ENCODE measurements at regions not wholly inside any gene's neighbourhood (a gene's known extent, or its start where the extent isn't known, plus 50 kb on each side); places are given as distances from the start of the nearest gene placed in this dataset.

DNA sequence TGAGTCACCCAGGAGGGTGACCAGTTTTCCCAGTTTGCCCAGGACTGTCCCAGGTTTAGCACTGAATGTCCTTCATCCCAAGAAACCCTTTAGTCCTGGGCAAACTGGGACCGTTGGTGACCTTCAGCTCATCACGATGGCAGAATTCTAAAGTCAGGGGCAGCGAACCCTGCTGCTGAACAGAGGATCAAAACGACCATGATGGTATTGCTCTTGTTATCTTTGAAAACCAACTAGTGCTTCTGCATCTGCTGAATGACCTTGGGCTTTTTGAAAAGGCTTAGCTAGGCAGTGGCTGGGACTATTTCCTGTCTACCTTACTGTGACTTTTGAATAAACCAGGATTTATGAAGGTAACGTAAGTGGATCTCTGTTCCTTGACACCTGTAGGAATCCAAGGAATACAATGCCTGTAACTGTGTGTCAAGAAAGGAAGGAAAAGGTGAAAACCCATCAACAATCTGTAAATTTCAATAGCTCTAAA, 281.9 kb downstream of the SOX9 start:
- no peak for TF ChIP-seq GATA3 (IDR thresholded peaks at IDR 0.05; ENCODE audit: low read depth, low read length)
- no peak for TF ChIP-seq GATA2 (IDR thresholded peaks at IDR 0.05; ENCODE audit: low read depth, low read length)

DNA sequence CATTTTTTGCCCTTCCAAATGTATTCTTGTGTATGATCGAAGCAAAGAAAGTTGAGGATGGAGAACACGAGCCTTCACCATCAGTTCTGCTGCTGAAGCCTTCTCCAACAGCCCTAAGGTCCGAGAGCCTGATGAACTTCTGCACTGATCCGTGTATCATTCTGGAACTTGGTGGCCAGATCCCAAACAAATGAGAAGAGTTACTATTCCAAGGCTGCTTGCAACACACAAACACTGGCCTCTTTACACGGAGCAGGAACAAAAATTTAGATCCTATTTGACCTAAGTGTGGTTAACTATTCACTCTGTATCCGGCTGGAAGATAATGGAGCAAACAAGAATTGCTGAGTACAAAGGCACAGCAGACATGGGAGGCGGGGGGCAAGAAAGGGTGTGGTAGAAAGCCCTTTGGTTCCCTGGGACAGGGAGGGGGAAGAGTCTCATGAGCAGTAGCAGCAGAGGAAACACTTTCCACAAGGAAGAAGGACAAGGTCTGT, 282.9 kb downstream of the SOX9 start:
- TF ChIP-seq GATA2 (IDR thresholded peaks at IDR 0.05; ENCODE audit: low read depth, low read length) (no peak), GATA3 (IDR thresholded peaks at IDR 0.05; ENCODE audit: low read depth, low read length) (no peak)

DNA sequence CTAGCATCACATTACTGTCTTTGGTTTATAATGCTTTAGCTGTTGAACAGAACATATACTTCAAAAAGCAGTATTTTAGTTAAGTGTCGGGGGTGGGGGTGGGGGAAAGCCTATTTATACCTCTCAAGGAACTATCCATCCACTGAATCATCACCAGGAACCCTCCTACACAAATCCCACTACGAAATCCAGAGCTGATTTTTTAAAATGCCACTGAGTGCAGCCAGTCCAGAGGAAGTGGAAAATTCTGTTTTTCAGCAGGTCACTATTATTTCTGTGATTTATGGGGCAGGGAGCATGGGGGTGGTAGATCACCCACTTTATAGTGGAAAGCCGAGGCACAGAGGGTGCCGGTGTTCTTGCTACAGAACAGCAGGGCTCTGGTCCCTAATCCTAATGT, 284.1 kb downstream of the SOX9 start:
- no peak for TF ChIP-seq GATA2 (IDR thresholded peaks at IDR 0.05; ENCODE audit: low read depth, low read length)
- TF ChIP-seq GATA3 (IDR thresholded peaks at IDR 0.05; ENCODE audit: low read depth, low read length) = no peak

DNA sequence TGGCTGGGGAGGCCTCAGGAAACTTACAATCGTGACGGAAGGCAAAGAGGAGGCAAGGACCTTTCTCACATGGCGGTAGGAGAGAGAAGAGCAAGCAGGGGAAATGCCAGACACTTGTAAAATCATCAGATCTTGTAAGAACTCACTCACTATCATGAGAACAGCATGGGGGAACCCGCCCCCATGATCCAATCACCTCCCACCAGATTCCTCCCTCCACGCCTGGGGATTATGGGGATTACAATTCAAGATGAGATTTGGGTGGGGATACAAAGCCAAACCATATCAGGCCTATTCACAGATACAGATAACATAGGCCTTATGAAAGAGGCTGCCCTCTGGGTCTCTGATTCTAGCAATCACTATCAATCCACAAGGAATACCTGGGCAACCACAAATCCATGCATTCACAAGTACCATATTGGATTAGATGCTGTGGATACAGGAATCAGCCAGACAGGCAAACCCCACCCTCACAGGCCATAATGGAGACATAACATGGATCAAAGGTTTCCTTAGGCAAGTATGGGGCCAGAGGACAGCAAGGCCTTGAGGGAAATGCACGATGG, 284.9 kb downstream of the SOX9 start:
- TF ChIP-seq GATA2 (IDR thresholded peaks at IDR 0.05; ENCODE audit: low read depth, low read length) (no peak), GATA3 (IDR thresholded peaks at IDR 0.05; ENCODE audit: low read depth, low read length) (no peak)

DNA sequence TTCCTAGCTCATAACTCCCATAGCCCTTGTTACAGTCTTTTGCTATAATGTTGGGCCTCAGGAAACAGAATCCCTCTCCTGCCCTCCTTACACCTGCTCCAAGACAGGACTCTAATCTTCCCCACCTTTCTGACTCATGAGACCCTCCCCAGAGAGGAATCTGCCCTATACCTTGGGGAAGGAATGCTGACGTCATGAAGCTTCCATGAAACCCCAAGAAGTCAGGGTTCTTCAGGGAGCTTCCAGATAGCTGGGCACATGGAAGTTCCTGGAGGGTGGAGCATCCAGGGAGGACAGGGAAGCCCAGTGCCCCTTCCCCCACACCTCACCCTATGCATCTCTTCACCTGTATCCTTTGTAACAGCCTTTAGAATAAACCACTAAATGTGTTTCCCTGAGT, 285.7 kb downstream of the SOX9 start:
- TF ChIP-seq GATA2 (IDR thresholded peaks at IDR 0.05; ENCODE audit: low read depth, low read length) = no peak
- TF ChIP-seq GATA3 (IDR thresholded peaks at IDR 0.05; ENCODE audit: low read depth, low read length) = no peak

DNA sequence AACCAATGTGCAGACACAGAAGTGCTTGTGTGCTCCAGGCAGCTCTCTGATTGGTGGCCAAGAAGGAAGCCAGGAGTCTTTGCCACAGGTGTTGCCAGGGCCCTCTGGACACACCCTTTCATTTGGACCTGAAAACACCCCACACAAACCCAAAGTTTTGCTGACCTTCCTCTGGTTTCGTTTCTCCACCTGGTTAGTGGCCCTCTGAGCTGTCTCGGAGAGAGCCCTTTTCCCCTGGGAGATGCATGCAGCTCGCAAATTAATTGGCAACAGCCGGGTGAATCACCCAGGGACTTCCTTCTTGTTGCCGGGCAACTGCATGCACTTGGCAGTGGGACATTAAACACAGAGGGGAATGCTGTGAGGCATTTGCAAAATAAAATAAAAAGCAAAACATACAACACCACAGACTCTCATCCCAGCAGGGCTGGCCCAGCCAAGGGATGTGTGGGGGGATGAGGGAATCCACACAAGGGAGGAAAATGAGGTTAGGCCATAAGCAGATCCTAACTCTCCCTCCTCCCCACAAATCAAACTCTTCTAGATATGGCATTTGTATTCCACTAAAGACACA, 286.6 kb downstream of the SOX9 start:
- no peak for TF ChIP-seq GATA3 (IDR thresholded peaks at IDR 0.05; ENCODE audit: low read depth, low read length)
- TF ChIP-seq GATA2 (IDR thresholded peaks at IDR 0.05; ENCODE audit: low read depth, low read length) = no peak

DNA sequence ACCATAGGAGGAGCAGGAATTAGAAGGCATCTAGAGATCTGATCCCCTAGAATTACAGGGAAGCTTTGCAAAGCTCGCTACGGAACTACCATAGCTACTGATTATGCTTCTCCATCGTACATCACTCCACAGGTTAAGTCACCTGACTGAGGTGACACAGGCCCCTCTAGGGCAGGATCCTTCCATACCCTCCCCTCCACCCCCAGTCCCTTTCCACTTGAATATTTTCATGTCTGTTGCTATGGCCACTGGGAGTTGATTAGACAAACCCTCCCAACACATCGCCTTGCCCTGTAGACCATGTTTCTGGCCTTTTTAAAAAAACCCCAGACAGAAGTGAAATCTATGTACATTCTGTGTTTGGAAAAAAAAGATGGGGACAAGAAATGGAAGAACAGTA, 287.1 kb downstream of the SOX9 start:
- no peak for TF ChIP-seq GATA3 (IDR thresholded peaks at IDR 0.05; ENCODE audit: low read depth, low read length)
- TF ChIP-seq GATA2 (IDR thresholded peaks at IDR 0.05; ENCODE audit: low read depth, low read length) = no peak

DNA sequence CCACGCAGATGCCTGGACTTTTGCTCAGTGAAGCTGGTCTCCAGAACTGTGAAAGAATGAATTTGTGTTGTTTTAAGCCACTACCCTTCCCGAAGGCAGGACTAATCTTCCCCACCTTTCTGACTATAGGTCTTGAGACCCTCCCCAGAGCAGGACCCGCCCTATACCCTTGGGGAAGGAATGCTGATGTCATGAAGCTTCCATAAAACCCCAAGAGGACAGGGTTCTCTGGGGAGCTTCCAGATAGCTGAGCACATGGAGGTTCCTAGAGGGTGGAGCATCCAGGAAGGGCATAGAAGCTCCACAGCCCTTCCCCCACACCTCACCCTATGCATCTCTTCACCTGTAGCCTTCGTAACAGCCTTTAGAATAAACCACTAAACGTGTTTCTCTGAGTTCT, 287.8 kb downstream of the SOX9 start:
- TF ChIP-seq GATA2 (IDR thresholded peaks at IDR 0.05; ENCODE audit: low read depth, low read length) = no peak
- no peak for TF ChIP-seq GATA3 (IDR thresholded peaks at IDR 0.05; ENCODE audit: low read depth, low read length)

DNA sequence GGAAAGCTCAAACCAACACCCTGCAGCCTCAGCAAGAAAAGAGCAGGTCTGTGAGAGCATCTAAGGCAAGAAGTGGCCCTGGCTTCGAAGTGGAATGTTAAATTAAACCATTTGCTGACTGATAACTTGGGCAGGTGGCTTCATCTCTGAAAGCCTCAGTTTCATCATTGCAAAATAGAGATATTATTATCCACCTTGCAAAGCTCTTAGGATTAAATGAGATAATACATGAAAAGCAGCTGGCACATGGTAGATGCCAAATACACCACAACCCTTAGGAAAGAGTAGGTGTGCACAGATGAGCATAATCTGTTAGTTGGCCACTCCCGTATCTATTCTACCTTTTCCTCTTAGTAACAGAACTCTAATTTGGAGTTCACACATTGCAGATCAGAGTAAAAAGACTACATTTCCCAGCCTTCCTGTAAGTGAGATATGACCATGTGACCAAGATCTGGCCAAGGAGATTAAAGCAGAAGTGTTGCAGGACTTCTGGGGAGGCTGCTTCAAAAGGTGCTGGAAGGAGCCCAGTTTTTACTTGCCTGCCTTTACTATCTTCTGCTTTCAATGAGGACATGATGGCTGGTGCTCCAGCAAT, 288.7 kb downstream of the SOX9 start:
- no peak for TF ChIP-seq GATA2 (IDR thresholded peaks at IDR 0.05; ENCODE audit: low read depth, low read length)
- TF ChIP-seq GATA3 (IDR thresholded peaks at IDR 0.05; ENCODE audit: low read depth, low read length) = no peak

DNA sequence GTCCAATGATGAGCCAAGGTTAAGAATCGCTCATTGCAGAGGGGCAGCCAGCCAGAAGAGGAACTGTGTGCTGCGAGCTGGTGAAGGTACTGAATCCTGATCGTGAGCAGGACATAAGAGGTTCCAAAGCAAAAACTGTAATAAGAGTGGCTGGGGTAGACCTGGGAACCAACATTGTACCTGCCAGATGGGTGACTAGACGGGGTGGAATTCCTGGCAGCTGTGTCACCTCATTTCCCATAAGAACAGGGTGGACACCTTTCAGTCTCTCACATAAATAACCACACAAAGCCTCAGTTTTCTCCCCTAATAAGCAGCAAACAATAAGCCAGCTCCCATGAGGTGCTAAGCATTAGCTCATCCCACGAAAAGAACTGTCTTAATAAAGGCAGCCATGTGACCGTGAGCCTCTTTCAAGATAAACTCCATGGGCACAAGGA, 290.3 kb downstream of the SOX9 start:
- no peak for TF ChIP-seq GATA2 (IDR thresholded peaks at IDR 0.05; ENCODE audit: low read depth, low read length)
- TF ChIP-seq GATA3 (IDR thresholded peaks at IDR 0.05; ENCODE audit: low read depth, low read length) = no peak

DNA sequence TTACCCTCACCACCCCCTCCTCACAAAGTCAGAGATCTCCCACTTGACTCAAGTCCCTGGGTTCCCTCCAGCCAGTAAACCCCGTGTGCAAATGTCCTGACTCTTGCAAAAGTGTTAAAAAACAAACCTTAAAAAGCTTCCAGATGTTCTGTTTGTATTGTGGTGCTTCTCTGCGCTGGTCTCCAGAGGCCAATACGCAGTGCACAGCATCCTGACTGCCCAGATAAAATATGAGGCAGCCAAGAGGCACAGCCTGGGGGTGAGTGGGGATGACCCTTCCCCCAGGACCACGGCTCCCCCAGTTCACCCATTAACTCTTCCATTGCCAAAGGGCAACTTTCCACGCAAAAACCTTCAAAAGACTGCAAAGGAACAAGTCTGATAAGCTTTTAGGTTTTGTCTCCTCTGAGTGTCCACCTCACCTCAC, 291.8 kb downstream of the SOX9 start:
- TF ChIP-seq GATA3 (IDR thresholded peaks at IDR 0.05; ENCODE audit: low read depth, low read length) (no peak), GATA2 (IDR thresholded peaks at IDR 0.05; ENCODE audit: low read depth, low read length) (no peak)

DNA sequence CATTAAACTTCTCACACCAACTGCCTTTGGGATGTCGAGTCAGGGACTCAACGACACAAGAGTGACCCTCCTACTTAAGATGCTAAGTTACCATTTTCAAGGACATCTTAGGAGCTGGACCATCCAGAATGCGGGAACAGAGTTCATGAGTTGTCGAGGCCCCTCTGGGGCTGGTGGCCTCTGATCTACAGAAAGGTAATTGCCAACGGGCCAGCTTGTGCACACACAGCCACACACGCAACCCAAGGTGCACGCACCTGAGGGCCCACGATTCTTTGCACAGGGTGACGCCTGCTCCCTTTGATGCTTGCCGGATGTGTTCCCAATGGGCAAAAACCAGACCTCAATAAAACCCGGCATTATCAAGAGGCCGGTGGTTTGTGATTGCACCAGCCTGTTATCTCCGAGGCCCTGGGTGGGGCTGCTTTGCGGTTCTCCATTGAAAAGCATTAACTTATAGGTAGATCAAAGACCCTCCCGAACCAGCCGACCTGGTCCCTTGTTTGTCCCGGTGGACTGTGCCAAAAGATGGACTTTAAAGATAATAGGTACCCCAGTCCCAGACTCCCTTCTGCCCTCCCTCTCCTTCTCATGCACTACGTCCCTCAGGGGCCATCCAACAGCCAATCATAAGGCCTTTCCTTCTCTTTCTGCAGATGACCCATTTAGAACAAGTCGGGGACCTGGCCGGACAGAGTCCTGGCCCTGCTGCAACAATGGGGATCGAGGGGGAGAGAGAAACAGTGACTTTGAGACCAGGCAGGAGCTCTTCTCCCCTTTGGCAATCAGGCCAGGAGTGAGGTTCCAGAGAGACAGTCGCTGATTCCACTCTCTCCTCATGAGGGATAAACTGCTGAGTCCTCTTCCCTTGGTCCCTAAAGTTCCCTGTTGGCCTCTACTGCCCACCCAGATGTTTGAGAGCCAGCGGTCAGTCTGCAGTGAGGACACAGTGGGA, 292.5 kb downstream of the SOX9 start:
- TF ChIP-seq GATA3 (IDR thresholded peaks at IDR 0.05; ENCODE audit: low read depth, low read length) (no peak), GATA2 (IDR thresholded peaks at IDR 0.05; ENCODE audit: low read depth, low read length) (no peak)

DNA sequence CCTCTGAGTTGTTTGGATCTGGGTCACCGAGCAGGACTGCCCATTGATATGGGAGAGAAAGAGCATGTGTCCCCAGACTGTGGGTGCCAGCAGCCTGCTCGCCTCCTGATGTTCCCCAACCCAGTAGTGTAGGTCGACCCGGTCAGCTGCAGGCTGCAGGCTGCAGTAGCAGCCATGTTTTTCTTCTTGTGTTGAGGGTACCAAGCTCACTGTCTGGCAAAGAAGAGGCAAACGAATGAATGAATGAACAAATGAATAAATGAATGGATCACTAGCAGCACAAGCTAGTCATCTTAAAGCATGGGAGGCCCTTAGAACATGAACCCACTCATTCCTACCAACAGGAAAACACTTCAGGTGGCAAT, 293.2 kb downstream of the SOX9 start:
- TF ChIP-seq GATA2 (IDR thresholded peaks at IDR 0.05; ENCODE audit: low read depth, low read length) (no peak), GATA3 (IDR thresholded peaks at IDR 0.05; ENCODE audit: low read depth, low read length) (no peak)
